ENCODE measurements at regions not wholly inside any gene's neighbourhood (a gene's known extent, or its start where the extent isn't known, plus 50 kb on each side); places are given as distances from the start of the nearest gene placed in this dataset.

DNA sequence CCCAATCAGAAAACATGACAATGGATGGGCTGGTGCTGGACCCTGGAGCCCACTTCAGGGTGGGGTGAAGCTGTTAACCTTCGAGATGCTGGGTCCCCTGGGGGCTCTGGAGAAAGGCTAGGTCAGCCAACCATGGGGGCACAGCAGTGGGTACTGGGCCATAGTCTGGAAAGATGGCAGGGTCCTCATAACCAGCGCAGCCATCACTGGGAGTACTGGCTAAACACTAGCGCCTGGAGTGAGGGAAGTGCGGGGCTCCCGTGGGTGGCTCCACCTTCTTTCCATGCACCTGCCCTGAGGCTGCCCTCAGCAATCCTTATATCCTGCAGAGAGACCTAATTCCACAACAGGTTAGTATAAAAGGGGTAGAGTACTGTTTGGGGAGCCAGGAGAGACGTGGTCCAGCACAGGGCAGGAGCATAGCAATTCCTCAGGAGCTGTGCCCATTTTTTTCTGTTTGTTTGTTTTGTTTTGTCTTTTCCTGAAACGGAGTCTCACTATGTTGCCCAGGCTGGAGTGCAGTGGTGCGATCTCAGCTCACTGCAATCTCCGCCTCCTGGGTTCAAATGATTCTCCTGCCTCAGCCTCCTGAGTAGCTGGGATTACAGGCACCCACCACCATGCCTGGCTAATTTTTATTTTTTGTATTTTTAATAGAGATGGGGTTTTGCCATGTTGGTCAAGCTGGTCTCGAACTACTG lies 122.6 kb upstream of the MEF2A start:
- Histone ChIP-seq H3K27ac (peak overlapping the region; percentile 66 to 84 (median 82)), H3K27me3 (no peaks in the 10 kb centered on the region), H3K9me3 (no peaks in the 10 kb centered on the region), H3K4me3 (no peak overlapping the region), H3K36me3 (no peaks in the 10 kb centered on the region), H3K4me1 (peaks cover 4 to 61% (median 20%) of the 10 kb centered on the region in 3 donors)
- ATAC-seq, result no peak
- TF ChIP-seq, protein P1, sequence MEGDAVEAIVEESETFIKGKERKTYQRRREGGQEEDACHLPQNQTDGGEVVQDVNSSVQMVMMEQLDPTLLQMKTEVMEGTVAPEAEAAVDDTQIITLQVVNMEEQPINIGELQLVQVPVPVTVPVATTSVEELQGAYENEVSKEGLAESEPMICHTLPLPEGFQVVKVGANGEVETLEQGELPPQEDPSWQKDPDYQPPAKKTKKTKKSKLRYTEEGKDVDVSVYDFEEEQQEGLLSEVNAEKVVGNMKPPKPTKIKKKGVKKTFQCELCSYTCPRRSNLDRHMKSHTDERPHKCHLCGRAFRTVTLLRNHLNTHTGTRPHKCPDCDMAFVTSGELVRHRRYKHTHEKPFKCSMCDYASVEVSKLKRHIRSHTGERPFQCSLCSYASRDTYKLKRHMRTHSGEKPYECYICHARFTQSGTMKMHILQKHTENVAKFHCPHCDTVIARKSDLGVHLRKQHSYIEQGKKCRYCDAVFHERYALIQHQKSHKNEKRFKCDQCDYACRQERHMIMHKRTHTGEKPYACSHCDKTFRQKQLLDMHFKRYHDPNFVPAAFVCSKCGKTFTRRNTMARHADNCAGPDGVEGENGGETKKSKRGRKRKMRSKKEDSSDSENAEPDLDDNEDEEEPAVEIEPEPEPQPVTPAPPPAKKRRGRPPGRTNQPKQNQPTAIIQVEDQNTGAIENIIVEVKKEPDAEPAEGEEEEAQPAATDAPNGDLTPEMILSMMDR (IDR thresholded peaks at IDR 0.05), result no peak
- TF ChIP-seq POLR2A (IDR thresholded peaks at IDR 0.05) (no peak), POLR2AphosphoS5 (IDR thresholded peaks at IDR 0.05) (no peak), EP300 (IDR thresholded peaks at IDR 0.05) (no peak)
- 74 to 77% methylated on average over 4 to 8 of the region's 10 CpGs for WGBS, 2 donors (ENCODE audit: low coverage in 1 of 2)

DNA sequence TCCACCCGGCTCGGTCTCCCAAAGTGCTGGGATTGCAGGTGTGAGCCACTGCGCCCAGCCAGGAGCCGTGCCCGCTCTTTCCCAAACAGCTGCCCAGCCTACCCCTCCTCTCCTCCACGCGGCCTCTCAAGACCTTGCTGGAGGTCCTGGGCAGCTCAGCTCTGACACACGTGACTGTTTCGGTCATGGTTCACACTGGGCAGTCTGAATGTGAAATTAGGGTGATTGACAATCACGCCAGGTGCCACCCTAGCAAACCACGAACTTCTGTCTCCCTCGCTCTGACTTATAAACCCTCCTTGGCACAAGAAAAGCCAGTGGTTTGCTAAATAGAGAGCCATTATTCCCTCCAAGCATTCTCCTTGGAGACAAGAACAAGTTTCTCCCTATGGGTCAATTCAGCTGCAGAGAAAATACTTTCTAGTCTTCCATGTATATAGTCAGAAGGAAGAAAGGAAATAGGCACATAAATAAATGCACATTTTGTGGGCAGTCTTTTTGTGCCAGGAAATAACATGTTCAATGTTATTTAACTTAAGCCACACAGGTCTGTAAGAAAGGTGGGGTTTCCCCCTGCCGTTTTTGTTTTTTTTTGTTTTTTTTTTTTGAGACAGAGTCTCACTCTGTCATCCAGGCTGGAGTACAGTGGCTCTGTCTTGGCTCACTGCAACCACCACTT lies 121.9 kb upstream of the MEF2A start:
- ATAC-seq, result no peak
- TF ChIP-seq POLR2A (IDR thresholded peaks at IDR 0.05) (no peak), EP300 (IDR thresholded peaks at IDR 0.05) (no peak), POLR2AphosphoS5 (IDR thresholded peaks at IDR 0.05) (peak; percentile 20)
- TF ChIP-seq, protein P1 (IDR thresholded peaks at IDR 0.05), result no peak
- H3K36me3 ChIP-seq, result no peaks in the 10 kb centered on the region
- peaks cover 4 to 61% (median 19%) of the 10 kb centered on the region in 3 donors for H3K4me1 ChIP-seq
- H3K9me3 ChIP-seq, result no peaks in the 10 kb centered on the region
- WGBS, 2 donors (ENCODE audit: low coverage in 1 of 2), result 0 to 20% methylated on average over 1 to 5 of the region's 13 CpGs
- peak overlapping the region; percentile 66 to 84 (median 82) for H3K27ac ChIP-seq
- H3K4me3 ChIP-seq, result no peak overlapping the region
- H3K27me3 ChIP-seq, result no peaks in the 10 kb centered on the region

DNA sequence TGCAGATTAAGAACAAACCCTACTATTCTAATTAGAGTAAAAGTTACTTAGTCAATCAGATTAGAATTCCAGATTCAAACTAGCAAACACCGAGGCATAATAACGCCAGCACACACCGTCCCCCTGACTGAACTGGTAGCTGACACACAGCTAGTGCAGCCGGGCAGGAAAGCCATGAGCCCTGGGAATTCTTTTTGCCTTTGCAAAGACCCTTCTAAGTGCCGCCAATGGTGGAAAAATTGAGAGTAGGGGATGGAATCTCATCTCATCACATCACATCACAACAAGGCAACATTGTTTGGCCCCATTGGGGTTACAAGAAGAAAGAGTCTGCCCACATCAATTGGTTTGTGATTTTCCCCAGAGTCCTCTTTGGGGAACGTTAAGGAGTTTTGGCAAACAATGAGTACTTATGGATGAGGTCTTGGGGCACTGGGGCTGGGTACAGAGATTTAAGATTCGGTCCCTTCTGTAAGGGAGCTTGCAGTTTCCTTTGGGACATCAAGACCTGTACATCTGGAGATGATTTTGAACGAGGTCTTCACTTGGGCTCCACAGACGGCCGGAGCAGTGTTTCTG lies 120.4 kb upstream of the MEF2A start:
- Histone ChIP-seq H3K36me3 (no peaks in the 10 kb centered on the region), H3K27me3 (no peaks in the 10 kb centered on the region), H3K27ac (no peak overlapping the region), H3K4me1 (peaks cover 4 to 61% (median 19%) of the 10 kb centered on the region in 3 donors), H3K9me3 (no peaks in the 10 kb centered on the region), H3K4me3 (no peak overlapping the region)
- WGBS, 2 donors (ENCODE audit: low coverage in 1 of 2), result 61 to 83% methylated on average over 5 to 8 of the region's 10 CpGs
- TF ChIP-seq POLR2AphosphoS5 (IDR thresholded peaks at IDR 0.05) (no peak), EP300 (IDR thresholded peaks at IDR 0.05) (no peak), POLR2A (IDR thresholded peaks at IDR 0.05) (no peak)
- TF ChIP-seq, protein P1 (IDR thresholded peaks at IDR 0.05), result no peak
- no peak for ATAC-seq

DNA sequence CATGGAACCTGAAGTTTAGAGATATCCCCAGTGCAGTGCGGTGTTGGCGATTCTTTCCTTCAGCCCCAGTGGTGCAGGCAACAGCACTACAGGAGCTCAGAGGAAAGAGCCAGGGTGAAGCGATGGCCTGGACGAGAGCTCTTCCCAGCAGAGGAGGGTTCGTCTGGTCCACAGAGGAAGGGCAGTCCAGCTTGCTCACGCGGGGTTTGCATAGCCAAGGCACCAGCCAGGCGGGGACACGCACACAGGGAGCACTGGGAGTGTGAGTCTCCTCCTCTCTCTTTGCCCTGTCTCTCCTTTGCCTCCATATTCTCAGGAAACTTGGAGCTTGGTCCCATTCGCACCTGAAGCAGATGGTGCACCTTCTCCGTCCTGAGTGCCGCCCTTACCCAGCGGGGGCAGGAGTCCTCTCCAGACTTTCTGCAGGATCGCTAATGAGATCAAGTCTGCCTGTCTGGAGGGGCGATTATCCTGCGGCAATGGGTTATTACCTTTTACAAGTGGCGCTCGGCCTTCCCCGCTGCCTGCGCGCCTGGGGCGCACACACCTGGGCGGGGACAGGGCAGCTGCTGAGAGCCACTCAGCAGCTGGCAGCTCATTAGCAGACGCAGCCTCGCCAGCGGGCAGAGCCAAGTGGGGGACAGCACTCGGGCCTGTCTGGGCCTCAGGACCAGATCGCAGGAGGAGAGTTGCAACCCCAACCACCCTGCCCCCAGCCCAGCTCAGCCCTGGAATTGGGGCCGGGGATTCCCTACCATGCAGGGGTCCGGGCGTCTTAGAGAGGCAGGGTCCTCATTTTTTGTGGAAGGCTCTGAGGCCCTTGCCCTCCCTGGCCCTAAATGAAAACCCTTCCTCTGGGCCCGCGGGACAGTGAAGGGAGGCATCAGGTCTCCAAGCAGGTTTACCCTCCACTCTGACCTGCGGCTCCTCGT lies 119.0 kb upstream of the MEF2A start:
- no peak overlapping the region for H3K27ac ChIP-seq
- no peak overlapping the region for H3K4me3 ChIP-seq
- no peak for TF ChIP-seq EP300 (IDR thresholded peaks at IDR 0.05)
- TF ChIP-seq, protein P1 (IDR thresholded peaks at IDR 0.05), result no peak
- no peak for TF ChIP-seq POLR2A (IDR thresholded peaks at IDR 0.05)
- TF ChIP-seq POLR2AphosphoS5 (IDR thresholded peaks at IDR 0.05), result no peak
- H3K9me3 ChIP-seq, result no peaks in the 10 kb centered on the region
- no peaks in the 10 kb centered on the region for H3K27me3 ChIP-seq
- H3K4me1 ChIP-seq, result peaks cover 3 to 63% (median 17%) of the 10 kb centered on the region in 3 donors
- WGBS, 2 donors (ENCODE audit: low coverage in 1 of 2), result 85 to 86% methylated on average over 4 to 10 of the region's 35 CpGs
- no peak for ATAC-seq
- H3K36me3 ChIP-seq, result no peaks in the 10 kb centered on the region

Data from gastroesophageal sphincter (tissue), 4 donors.